B cell (primary cell): ENCODE measurements at regions not wholly inside any gene's neighbourhood (a gene's known extent, or its start where the extent isn't known, plus 50 kb on each side); places are given as distances from the start of the nearest gene placed in this dataset.

Source experiments
- EZH2 ChIP-seq: IDR thresholded peaks from 2 replicates; pipeline ENCODE4 v1.6.1; 2012; ENCODE audit warnings: borderline replicate concordance, low read depth, mild to moderate bottlenecking, moderate library complexity, low read length; ENCODE audit not compliant: insufficient read depth, poor library complexity, severe bottlenecking
- TF ChIP-seq, protein P1 (sequence below): fragments of 200-600 bp; IDR thresholded peaks from one replicate; pipeline ENCODE4 v1.8.0; 2022; ENCODE audit warnings: antibody characterized with exemption, mild to moderate bottlenecking

DNA sequence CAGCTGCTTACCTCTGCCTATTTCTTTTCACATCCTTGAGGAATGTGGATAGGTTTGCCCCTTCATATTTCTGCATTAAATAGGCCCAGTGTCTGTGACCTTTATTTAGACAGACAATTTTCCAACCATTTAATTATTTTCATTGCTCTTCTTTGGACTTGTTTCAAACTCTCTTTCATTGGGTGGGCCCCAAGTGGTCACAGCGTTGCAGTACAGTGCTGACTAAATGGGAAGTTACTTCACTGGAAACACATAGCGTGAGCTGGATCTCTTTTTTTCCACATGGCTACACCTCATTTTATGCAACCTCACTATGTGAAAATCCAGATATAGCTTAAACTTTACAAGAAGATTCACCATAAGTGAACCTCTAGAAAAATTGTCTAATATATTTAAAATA, 438.9 kb downstream of the ADAMTS20 start:
- TF ChIP-seq, protein P1, sequence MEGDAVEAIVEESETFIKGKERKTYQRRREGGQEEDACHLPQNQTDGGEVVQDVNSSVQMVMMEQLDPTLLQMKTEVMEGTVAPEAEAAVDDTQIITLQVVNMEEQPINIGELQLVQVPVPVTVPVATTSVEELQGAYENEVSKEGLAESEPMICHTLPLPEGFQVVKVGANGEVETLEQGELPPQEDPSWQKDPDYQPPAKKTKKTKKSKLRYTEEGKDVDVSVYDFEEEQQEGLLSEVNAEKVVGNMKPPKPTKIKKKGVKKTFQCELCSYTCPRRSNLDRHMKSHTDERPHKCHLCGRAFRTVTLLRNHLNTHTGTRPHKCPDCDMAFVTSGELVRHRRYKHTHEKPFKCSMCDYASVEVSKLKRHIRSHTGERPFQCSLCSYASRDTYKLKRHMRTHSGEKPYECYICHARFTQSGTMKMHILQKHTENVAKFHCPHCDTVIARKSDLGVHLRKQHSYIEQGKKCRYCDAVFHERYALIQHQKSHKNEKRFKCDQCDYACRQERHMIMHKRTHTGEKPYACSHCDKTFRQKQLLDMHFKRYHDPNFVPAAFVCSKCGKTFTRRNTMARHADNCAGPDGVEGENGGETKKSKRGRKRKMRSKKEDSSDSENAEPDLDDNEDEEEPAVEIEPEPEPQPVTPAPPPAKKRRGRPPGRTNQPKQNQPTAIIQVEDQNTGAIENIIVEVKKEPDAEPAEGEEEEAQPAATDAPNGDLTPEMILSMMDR: no peak
- TF ChIP-seq EZH2: no peak
